ENCODE measurements at regions not wholly inside any gene's neighbourhood (a gene's known extent, or its start where the extent isn't known, plus 50 kb on each side); places are given as distances from the start of the nearest gene placed in this dataset.

GRCh38 chr7:106781007-106781406, 84.1 kb upstream of the PIK3CG start:
- no peak for DNase-seq (ENCODE audit: low spot score)
- intact Hi-C loops (cut with micrococcal nuclease; ENCODE audit: unreplicated experiment): loop anchor here (5.0 kb wide), 1 partner anchor 119 kb away; the partner anchor contains the start of gene CCDC71L
- no peaks in the 10 kb centered on the region for H3K36me3 ChIP-seq (ENCODE audit: insufficient read depth, low read length)
- H3K79me2 ChIP-seq (ENCODE audit: insufficient read depth, low read depth, low read length): no peaks in the 10 kb centered on the region
- no peak overlapping the region for H3K4me3 ChIP-seq (ENCODE audit: low read depth, low read length, poor library complexity, severe bottlenecking)
- no peaks in the 10 kb centered on the region for H3K9me3 ChIP-seq (ENCODE audit: low read length)
- H4K20me1 ChIP-seq (ENCODE audit: insufficient read depth, low read length): no peaks in the 10 kb centered on the region
- no peak overlapping the region for H3K4me2 ChIP-seq (ENCODE audit: low read length)
- H2AFZ ChIP-seq (ENCODE audit: low read length): no peak overlapping the region
- BruUV-seq (replicated peaks): no TSS peak
- H3K27ac ChIP-seq (ENCODE audit: low read depth, low read length, poor library complexity, severe bottlenecking): no peak overlapping the region
- H3K9me2 ChIP-seq (ENCODE audit: insufficient read depth, low read length): no peaks in the 10 kb centered on the region
- POLR2A ChIA-PET: interaction anchor here (0.8 kb wide), 1 partner anchor 386 kb away, joined by 3 read pairs; no protein-coding TSS in a partner anchor
- H3K4me1 ChIP-seq (ENCODE audit: insufficient read depth, low read length, poor library complexity, severe bottlenecking): no peaks in the 10 kb centered on the region
- no peak for TF ChIP-seq EZH2phosphoT487 (IDR thresholded peaks at IDR 0.05; ENCODE audit: borderline replicate concordance, low read depth, low read length)
- TF ChIP-seq, protein P1, sequence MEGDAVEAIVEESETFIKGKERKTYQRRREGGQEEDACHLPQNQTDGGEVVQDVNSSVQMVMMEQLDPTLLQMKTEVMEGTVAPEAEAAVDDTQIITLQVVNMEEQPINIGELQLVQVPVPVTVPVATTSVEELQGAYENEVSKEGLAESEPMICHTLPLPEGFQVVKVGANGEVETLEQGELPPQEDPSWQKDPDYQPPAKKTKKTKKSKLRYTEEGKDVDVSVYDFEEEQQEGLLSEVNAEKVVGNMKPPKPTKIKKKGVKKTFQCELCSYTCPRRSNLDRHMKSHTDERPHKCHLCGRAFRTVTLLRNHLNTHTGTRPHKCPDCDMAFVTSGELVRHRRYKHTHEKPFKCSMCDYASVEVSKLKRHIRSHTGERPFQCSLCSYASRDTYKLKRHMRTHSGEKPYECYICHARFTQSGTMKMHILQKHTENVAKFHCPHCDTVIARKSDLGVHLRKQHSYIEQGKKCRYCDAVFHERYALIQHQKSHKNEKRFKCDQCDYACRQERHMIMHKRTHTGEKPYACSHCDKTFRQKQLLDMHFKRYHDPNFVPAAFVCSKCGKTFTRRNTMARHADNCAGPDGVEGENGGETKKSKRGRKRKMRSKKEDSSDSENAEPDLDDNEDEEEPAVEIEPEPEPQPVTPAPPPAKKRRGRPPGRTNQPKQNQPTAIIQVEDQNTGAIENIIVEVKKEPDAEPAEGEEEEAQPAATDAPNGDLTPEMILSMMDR (conservative IDR thresholded peaks at IDR 0.05; ENCODE audit: low read length): no peak
- CTCF ChIA-PET (ENCODE audit: unreplicated experiment): no interaction called here

GRCh38 chr7:106781828-106782544, 83.1 kb upstream of the PIK3CG start:
- no peaks in the 10 kb centered on the region for H3K4me1 ChIP-seq (ENCODE audit: insufficient read depth, low read length, poor library complexity, severe bottlenecking)
- H3K4me3 ChIP-seq (ENCODE audit: low read depth, low read length, poor library complexity, severe bottlenecking): no peak overlapping the region
- ChIA-PET CTCF (ENCODE audit: unreplicated experiment) (no interaction called here), POLR2A (no interaction called here)
- DNase-seq (ENCODE audit: low spot score): no peak
- H2AFZ ChIP-seq (ENCODE audit: low read length): no peak overlapping the region
- no peaks in the 10 kb centered on the region for H3K36me3 ChIP-seq (ENCODE audit: insufficient read depth, low read length)
- H3K4me2 ChIP-seq (ENCODE audit: low read length): no peak overlapping the region
- no peaks in the 10 kb centered on the region for H4K20me1 ChIP-seq (ENCODE audit: insufficient read depth, low read length)
- no peaks in the 10 kb centered on the region for H3K79me2 ChIP-seq (ENCODE audit: insufficient read depth, low read depth, low read length)
- no peak overlapping the region for H3K27ac ChIP-seq (ENCODE audit: low read depth, low read length, poor library complexity, severe bottlenecking)
- intact Hi-C loops (cut with micrococcal nuclease; ENCODE audit: unreplicated experiment): loop anchor here (5.0 kb wide), 1 partner anchor 120 kb away; the partner anchor contains the start of gene CCDC71L
- no peaks in the 10 kb centered on the region for H3K9me2 ChIP-seq (ENCODE audit: insufficient read depth, low read length)
- no peaks in the 10 kb centered on the region for H3K9me3 ChIP-seq (ENCODE audit: low read length)
- no TSS peak for BruUV-seq (replicated peaks)
- TF ChIP-seq, protein P1 (conservative IDR thresholded peaks at IDR 0.05; ENCODE audit: low read length): no peak
- TF ChIP-seq EZH2phosphoT487 (IDR thresholded peaks at IDR 0.05; ENCODE audit: borderline replicate concordance, low read depth, low read length): no peak

GRCh38 chr7:106783286-106783685, 81.8 kb upstream of the PIK3CG start:
- Histone ChIP-seq H4K20me1 (ENCODE audit: insufficient read depth, low read length) (no peaks in the 10 kb centered on the region), H3K36me3 (ENCODE audit: insufficient read depth, low read length) (no peaks in the 10 kb centered on the region), H3K27ac (ENCODE audit: low read depth, low read length, poor library complexity, severe bottlenecking) (no peak overlapping the region), H3K4me2 (ENCODE audit: low read length) (no peak overlapping the region), H3K4me3 (ENCODE audit: low read depth, low read length, poor library complexity, severe bottlenecking) (no peak overlapping the region), H3K9me2 (ENCODE audit: insufficient read depth, low read length) (no peaks in the 10 kb centered on the region), H3K79me2 (ENCODE audit: insufficient read depth, low read depth, low read length) (no peaks in the 10 kb centered on the region), H3K4me1 (ENCODE audit: insufficient read depth, low read length, poor library complexity, severe bottlenecking) (no peaks in the 10 kb centered on the region), H3K9me3 (ENCODE audit: low read length) (no peaks in the 10 kb centered on the region), H2AFZ (ENCODE audit: low read length) (no peak overlapping the region)
- POLR2A ChIA-PET: no interaction called here
- CTCF ChIA-PET (ENCODE audit: unreplicated experiment): no interaction called here
- BruUV-seq (replicated peaks): no TSS peak
- intact Hi-C loops (cut with micrococcal nuclease; ENCODE audit: unreplicated experiment): loop anchor here (5.0 kb wide), 1 partner anchor 121 kb away; the partner anchor contains the start of gene CCDC71L
- no peak for TF ChIP-seq EZH2phosphoT487 (IDR thresholded peaks at IDR 0.05; ENCODE audit: borderline replicate concordance, low read depth, low read length)
- TF ChIP-seq, protein P1 (conservative IDR thresholded peaks at IDR 0.05; ENCODE audit: low read length): no peak
- no peak for DNase-seq (ENCODE audit: low spot score)
